PC-9 (cell line): ENCODE measurements at regions not wholly inside any gene's neighbourhood (a gene's known extent, or its start where the extent isn't known, plus 50 kb on each side); places are given as distances from the start of the nearest gene placed in this dataset.

Source experiments
- EZH2 ChIP-seq: fragments of 200-600 bp; sonication (generic); IDR thresholded peaks from 2 replicates; pipeline ENCODE4 v1.8.0; 2017; ENCODE audit warnings: antibody characterized with exemption, low read depth
- TF ChIP-seq, protein P1 (sequence below): fragments of 200-600 bp; sonication (generic); conservative IDR thresholded peaks from 2 replicates; pipeline ENCODE4 v1.6.1; 2017; ENCODE audit warnings: mixed run types, antibody characterized with exemption, mild to moderate bottlenecking, moderate library complexity

DNA sequence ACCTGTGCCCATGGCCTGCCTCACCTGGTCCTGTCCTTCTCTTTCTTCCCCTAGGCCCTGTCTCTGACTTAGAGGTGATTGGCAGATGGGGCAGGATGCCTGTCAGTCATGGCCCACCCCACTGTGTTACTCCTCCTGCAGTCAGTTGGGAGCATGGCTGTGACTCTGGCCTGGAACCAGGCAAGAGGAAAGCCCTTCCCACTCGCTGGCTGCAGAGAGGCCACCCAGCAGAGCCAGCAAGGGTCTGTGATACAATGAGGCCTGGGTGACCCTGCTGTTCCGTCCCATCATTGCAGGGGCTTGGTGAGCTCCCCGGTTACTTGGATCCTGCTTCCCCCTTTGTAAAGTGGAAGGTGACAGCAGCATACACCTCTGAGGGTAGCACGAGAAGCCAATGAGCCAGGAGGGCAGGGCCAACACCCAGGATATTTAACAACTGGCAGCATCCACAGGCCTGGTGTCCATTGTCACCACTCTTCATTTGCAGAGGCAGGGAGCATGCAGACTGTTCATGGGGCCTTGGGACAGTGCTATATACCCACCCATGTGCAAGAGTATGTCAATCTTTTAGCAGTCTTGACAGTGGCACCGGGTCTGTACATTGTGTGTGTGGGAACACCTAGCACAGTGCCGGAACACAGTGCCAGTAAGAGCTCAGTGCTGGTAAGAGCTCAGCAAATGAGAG, 191.0 kb upstream of the C1orf174 start:
- TF ChIP-seq, protein P1, sequence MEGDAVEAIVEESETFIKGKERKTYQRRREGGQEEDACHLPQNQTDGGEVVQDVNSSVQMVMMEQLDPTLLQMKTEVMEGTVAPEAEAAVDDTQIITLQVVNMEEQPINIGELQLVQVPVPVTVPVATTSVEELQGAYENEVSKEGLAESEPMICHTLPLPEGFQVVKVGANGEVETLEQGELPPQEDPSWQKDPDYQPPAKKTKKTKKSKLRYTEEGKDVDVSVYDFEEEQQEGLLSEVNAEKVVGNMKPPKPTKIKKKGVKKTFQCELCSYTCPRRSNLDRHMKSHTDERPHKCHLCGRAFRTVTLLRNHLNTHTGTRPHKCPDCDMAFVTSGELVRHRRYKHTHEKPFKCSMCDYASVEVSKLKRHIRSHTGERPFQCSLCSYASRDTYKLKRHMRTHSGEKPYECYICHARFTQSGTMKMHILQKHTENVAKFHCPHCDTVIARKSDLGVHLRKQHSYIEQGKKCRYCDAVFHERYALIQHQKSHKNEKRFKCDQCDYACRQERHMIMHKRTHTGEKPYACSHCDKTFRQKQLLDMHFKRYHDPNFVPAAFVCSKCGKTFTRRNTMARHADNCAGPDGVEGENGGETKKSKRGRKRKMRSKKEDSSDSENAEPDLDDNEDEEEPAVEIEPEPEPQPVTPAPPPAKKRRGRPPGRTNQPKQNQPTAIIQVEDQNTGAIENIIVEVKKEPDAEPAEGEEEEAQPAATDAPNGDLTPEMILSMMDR = no peak
- no peak for TF ChIP-seq EZH2
